Brain pericyte (primary cell): ENCODE measurements at regions not wholly inside any gene's neighbourhood (a gene's known extent, or its start where the extent isn't known, plus 50 kb on each side); places are given as distances from the start of the nearest gene placed in this dataset.
"Not testable (repeated sequence)": the region's sequence is repeated elsewhere in the genome, so short reads cannot be mapped to it uniquely, and the experiment has no call there.

ENCODE experiments used
- DNase-seq: peaks from one replicate; pipeline ENCODE4 v3.0.0-alpha.2; 2012; ENCODE audit warnings: low read depth, low spot score

DNA sequence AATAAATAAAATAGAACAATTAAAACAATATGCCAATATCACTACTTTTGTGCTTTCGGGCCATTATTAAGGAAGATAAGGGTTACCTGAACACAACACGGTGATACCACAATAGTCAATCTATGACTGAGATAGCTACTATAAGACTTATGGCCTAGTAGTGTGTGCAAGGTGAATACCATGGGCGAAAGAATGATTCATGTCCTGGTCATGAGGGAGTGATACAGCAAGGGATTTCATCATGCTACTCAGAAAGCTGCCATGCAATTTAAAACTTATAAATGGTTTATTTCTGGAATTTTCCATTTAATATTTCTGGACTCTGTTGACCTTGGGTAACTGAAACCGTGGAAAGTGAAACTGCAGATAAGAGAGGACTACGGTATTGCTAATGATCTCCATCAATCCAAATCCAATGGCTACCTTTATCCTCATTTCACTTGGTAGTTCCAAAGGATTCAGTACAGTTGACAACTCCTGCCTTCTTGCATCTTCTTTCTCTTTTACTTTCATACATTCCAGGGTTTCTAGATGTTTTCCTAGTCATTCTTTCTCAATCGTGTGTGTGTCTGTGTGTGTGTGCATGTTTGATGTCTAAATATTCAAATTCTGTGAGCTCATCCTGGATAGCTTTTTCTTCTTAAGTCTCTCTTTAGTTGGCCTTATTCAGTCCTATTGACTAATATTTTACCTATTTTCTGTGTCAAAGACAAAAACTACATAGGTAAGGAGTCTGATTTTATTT is 100.5 kb upstream of the MAGI2 start:
- no peak for DNase-seq

DNA sequence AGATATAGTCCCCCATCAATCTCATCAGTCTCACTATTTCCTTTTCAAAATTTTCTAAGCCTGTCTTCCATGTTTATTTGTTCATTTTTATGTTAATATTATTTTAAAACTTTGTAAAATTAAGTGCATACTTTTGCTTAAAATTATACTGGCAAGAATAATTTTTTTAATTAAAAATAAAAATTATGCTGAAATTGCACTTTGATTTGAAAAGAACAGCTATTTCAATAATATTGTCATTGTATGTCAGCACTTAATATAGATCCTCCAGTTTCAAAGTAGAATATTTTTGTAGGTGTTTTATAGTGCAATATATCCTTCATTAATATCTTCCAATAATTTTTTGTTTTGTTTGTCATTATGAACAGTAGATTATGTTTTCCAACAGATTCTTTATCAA is 99.0 kb upstream of the MAGI2 start:
- DNase-seq, result no peak

DNA sequence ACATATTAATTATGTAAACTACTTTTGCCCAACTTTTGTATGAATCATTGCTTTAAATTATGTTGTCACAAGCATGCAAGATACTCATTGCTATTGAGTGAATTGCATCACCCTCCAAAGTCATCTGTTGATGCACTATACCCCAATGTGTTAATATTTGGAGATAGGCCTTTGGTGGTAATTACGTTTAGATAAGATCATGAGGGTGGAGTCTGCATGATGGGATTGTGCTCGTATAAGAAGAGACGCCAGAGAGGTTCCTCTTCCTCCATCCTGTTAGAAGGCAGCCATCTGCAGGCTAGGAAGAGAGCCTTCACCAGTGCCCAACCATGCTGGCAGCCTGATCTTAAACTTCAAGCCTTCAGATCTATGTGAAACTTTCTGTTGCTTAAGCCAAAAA is 95.3 kb upstream of the MAGI2 start:
- no peak for DNase-seq

GRCh38 chr7:79547132-79547531 is 93.7 kb upstream of the MAGI2 start:
- DNase-seq, result no peak

DNA sequence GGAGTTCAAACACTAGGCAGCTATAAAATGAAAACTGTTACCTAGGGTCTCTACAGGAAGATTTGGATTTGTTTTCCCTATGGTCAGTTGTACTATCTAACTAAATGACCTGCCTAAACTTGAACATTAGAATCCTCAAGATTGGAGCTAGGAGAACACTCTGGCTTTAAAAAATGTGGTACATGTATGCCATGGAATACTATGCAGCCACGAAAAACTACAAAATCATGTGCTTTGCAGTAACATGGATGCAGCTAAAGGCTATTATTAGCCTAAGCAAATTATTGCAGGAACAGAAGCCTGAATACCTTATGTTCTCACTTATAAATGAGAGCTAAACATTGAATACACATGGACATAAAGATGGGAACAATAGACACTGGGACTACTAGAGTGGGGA is 87.1 kb upstream of the MAGI2 start:
- DNase-seq, result no peak

GRCh38 chr7:79534128-79534527 is 80.7 kb upstream of the MAGI2 start:
- DNase-seq, result no peak

DNA sequence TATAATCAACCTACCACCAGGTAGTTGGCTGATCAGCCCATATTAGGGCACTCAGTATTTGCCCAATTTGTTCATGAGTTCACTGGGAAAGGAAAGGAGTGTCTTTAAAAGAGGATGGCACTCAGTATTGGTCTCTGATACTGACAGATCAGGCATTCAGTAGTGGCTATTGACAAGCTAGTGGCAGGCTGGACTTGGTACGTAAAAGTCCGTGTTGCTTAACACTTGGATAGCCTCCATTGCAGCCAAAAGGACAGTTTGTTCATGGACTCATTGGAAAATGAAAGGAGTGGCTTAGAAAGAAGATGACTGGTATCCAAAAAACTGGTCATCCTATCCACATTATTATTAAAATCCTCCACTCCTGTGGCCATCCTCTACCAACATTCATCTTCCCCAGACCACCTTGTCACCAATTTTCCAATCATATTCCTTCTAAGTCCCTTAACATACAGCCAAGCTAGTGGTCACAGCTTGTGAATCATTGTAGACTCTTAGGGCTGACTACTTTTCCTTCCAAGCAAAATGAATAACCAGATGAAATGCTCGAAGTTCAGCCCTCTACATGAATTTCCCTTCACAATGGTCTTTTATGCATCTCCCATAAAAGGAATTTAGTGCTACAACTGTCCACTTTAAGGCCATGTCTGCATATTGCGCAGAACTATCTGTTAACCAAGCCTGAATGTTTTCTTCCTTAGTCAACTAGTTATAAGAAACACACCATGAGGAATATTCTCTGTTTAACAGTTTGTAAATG is 78.6 kb upstream of the MAGI2 start:
- no peak for DNase-seq

DNA sequence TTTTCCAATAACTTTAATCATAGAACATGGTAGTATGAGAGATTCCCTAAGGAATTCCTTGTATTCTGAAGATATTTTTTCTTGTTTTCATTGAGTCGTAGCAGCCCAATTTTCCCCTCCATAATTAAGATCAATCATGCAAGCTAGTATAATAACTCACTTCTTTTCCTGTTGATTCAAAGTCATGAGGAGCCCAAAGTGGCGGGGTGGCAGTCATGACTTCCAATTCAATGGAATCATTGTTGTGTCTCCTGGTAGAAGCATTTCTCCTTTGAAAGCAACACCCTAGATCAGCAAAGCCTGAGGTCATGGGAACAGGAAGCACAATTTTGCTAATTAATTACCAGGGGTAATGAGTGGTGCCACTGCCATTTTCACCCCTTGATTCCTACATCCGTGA is 77.6 kb upstream of the MAGI2 start:
- DNase-seq, result no peak

- no peak for DNase-seq
Measured at GRCh38 chr7:79529881-79530235, 76.4 kb upstream of the MAGI2 start.

- DNase-seq, result no peak
Measured at GRCh38 chr7:79529214-79529880, 75.9 kb upstream of the MAGI2 start.

DNA sequence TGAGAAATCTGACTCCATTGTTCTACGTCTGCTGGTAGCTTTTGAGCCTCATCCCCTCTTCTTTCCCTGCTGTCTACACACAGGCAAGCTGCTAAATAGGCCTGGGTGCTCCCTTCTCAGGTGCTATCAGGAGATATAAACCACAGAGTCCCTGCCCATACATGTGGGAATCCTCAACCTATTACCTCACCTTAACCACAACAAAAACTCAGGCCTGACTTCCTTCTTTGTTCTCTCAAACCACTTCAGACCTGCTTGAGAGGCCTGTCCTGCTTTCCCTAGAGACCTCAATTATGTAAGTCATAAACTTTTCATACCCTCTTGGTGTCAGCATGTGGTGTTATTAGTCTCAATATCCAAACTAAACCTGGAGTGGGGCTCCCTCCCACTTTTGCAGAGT is 75.0 kb upstream of the MAGI2 start:
- DNase-seq, result no peak

DNA sequence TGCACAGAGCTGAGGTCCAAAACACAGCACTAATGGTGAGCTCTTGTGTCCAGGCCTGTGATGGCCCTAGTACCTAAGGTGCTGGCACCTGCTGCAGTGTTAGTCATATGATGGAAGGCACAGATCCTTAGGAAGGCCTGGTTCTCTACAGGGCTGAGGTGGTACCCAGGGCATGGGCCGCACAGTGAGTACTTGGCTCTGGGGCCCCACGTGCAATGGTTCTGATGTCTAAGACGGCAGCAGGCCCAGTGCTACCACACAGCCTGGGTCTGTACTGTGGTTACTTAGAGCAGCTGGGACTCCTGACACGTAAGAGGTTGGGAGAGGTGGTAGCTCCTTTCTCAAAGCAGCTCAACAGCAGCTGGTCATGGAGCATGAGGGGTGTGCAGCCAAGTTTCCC is 70.6 kb upstream of the MAGI2 start:
- no peak for DNase-seq

DNA sequence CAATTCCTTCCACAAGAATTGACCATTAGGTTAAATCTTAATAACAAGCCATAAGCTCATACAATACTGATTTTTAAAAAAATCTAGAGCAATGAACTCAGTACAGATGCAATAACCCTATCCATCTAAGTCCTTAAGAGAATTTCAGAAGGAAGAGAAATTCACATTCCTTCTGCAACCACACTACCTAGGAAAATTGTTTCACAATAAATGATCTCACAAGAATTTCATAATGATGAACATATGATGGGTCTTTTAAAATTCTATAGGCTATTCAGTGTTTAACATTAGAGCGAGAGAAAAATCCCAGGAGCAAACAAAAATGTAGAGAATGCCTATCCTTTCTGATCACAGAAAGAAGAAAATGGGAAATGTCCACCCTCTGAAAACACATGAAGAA is 70.0 kb upstream of the MAGI2 start:
- DNase-seq, result no peak

DNA sequence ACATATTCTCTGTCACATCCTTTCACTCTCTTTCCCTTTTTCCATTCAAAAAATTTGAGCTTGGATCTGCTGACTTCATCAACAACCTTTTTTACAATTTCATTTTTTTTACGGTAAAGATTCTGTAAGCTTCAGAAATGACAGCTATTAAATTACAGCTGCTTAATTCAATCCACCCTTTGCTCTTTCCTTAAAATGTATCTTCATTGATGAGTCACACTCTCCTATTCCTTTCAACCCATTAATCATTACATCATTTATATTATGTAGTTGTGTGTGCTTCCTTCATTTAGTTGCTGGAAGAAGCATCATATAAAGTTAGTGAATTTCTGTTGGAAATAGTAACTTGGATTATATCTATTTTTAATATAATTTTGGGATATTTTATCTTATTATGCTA is 67.1 kb upstream of the MAGI2 start:
- no peak for DNase-seq

DNA sequence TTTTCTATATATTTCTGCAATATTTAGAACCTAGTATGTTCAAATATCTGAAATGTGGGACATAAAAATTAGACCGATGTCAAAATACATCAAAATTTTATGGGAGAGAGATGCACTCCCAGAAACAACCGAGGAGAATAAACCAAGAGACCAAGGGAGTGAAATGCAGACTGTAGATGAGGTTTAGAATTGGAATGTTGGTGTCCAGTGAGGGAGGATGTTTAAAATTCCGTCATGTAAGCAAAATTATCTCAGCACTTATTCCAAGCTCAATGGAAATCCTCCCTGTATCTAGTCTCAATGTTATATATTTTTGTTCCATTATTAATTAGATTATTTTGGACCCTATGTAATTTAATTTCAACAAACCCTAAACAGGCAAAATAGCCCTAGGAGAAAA is 61.9 kb upstream of the MAGI2 start:
- no peak for DNase-seq

DNA sequence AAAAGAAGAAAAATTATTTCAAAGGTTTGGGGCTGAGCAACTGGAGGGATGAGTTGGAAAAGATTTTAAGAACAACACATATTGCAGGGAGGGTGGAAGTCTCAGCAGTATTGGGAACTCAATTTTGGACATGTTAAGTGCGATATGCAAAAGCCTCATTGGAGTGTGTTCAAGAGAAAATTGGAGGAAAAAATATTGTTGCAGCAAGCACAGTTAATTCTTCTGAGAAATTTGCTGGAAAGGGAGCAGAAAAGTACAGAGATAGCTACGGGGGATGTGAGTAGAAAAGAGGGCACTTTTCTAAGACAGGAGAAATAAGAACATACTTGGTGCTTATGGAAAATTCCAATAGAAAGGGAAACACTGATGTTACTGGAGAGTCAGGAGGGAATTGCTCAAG is 59.8 kb upstream of the MAGI2 start:
- DNase-seq, result no peak

- no peak for DNase-seq
Measured at GRCh38 chr7:79512261-79512660, 58.8 kb upstream of the MAGI2 start.

GRCh38 chr7:79511056-79511455 is 57.6 kb upstream of the MAGI2 start:
- DNase-seq, result not testable (repeated sequence)

DNA sequence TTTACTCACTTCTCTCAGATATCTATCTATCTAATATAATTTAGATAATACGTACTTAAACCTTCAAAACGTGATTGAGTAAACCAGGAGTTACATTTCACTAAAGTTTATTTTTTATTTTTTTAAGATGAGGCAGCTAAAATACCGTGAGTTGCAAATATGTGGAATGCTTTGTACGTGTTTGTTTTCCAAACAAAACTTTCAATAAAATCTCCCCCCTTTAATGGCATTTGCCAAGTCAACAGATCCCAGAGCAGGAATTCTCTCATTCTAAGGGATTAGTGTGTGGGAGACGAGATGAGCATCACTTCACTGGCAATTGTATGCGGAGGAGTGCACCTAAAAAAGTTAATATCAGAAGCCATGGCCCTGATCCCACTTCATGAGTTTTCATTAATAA is 53.7 kb upstream of the MAGI2 start:
- DNase-seq, result no peak

GRCh38 chr7:79506481-79506880 is 53.0 kb upstream of the MAGI2 start:
- DNase-seq, result no peak

GRCh38 chr7:79504607-79505389 is 51.3 kb upstream of the MAGI2 start:
- DNase-seq, result no peak
